Thymus (tissue), 11 donors: ENCODE measurements at regions not wholly inside any gene's neighbourhood (a gene's known extent, or its start where the extent isn't known, plus 50 kb on each side); places are given as distances from the start of the nearest gene placed in this dataset.

Experiments
- DNase-seq, 9 donors: peaks; one replicate each; pipeline ENCODE4 v3.0.0-alpha.2; 2013; ENCODE audit warnings: low spot score in 9 of 9, low read depth in 6 of 9, missing footprints in 1 of 9
- H3K27ac ChIP-seq, 2 donors: one replicate each; pipeline ENCODE4 v1.5.1; 2013; ENCODE audit warnings: control low read depth in 1 of 2, low read depth in 1 of 2, low read length in 1 of 2, mild to moderate bottlenecking in 1 of 2, moderate library complexity in 1 of 2
- H3K27me3 ChIP-seq, 2 donors: one replicate each; pipeline ENCODE4 v1.5.1; 2013; ENCODE audit warnings: low read length in 1 of 2; ENCODE audit not compliant: control insufficient read depth in 2 of 2, insufficient read depth in 1 of 2
- H3K36me3 ChIP-seq, 2 donors: one replicate each; pipeline ENCODE4 v1.5.1; 2013; ENCODE audit warnings: low read length in 1 of 2, mild to moderate bottlenecking in 1 of 2, moderate library complexity in 1 of 2; ENCODE audit not compliant: control insufficient read depth in 2 of 2, insufficient read depth in 2 of 2
- H3K4me1 ChIP-seq, 2 donors: one replicate each; pipeline ENCODE4 v1.5.1; 2013; ENCODE audit warnings: low read length in 2 of 2; ENCODE audit not compliant: control insufficient read depth in 2 of 2, insufficient read depth in 2 of 2
- H3K4me3 ChIP-seq, 2 donors: one replicate each; pipeline ENCODE4 v1.5.1; 2013; ENCODE audit warnings: low read length in 2 of 2, control low read depth in 1 of 2, mild to moderate bottlenecking in 1 of 2
- H3K9me3 ChIP-seq, 2 donors: one replicate each; pipeline ENCODE4 v1.5.1; 2013; ENCODE audit warnings: low read length in 1 of 2, mild to moderate bottlenecking in 1 of 2; ENCODE audit not compliant: control insufficient read depth in 2 of 2, insufficient read depth in 1 of 2
- WGBS: extraction: QIAGEN DNeasy Blood & Tissue Kit; methylation state at CpG from one replicate; pipeline ENCODE4 v1.1.7; 2013; 5-methylcytosine and 5-hydroxymethylcytosine counted together
- donor health status: healthy.

DNA sequence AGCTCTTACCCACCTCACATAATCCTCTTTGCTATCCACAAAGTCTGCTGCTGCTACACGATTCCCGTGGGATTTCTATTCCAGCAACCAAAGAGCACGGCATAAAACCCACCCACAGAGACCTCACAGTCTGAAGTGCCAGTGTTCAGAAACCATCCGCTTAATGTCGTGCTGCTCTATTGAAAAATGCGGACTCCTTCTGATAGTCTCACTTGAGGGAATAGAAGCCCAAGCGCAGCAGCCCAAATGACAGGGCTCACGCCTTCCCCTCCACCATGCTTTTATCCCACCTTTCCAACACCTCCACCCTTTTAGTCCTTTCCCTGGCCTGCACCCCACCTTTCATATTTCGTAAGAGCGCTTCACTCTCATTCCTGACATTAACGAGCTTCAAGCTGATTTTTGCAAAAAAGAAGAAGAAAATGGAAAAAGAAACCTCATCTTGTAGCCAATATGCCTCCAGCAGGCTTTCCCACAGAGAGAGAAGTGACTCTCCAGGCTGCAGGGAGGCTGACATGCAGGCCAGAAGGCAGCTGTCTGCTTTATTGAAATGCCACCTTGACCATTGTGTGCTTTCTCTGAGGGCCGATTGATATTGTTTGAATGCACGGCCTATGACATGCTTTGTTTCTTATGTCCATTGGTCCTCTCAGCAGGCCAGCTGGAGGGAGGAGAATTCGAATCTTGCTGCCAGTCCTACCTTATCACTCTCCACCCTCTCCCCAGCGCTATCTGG lies 70.6 kb upstream of the PCSK1 start:
- DNase-seq = no peak
- no peaks in the 10 kb centered on the region for H3K27me3 ChIP-seq
- H3K36me3 ChIP-seq = no peaks in the 10 kb centered on the region
- no peaks in the 10 kb centered on the region for H3K9me3 ChIP-seq
- no peak overlapping the region for H3K4me3 ChIP-seq
- WGBS = 91% methylated on average over 15 of the region's 15 CpGs
- H3K27ac ChIP-seq = no peak overlapping the region
- no peaks in the 10 kb centered on the region for H3K4me1 ChIP-seq

DNA sequence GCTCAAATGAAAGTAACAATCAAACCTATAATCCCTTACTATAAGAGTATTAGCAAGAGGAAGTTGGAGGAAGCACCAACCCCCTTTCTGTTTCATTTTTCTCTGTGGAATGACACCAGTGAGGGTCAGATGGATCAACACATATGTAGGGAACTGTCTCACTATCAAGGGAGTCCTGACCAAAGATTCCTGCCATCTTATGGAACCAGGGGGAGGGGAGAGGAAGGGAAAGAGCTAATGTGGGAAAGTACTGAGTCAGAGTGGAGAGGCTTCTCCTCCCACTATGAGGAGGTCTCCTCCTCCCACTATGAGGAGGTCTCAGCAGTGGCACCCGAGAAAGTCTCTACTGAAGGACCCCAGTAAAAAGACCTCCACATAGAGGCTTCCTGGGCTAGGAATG lies 73.3 kb upstream of the PCSK1 start:
- Histone ChIP-seq H3K27me3 (no peaks in the 10 kb centered on the region), H3K27ac (no peak overlapping the region), H3K4me3 (no peak overlapping the region), H3K36me3 (no peaks in the 10 kb centered on the region), H3K9me3 (no peaks in the 10 kb centered on the region), H3K4me1 (no peaks in the 10 kb centered on the region)
- DNase-seq = no peak
- WGBS = 45% methylated on average over 1 of the region's 1 CpG

DNA sequence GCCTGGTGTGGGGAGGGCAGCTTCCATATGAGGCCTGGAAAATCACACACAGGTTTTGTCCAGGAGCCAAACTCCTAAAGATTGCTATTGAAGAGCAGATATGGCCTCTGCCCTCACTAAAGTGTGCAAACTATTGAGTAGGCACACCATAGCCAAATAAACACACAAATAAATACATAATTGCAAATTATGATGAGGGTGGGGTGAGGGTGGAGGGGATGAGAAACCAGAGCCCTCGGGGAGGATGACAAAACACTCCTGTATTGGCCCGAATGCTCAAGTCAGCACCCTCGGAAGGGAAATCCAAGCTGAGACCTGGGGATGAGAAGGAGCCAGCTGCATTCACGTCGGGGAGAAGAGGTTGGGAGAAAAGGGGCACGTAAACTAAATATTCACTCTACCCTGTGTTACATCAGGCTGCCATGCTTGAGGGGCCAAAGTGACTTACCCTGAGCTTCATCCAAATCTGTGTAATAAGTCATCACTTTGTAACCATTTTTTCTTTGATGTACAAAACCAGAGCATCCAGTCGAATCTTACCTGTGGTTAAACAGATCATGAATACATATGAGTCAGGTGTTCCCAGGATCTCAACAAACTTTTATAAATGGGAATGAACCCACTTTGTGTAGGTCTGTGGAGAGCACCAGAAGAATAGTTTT lies 73.9 kb upstream of the PCSK1 start:
- Histone ChIP-seq H3K27ac (no peak overlapping the region), H3K4me1 (no peaks in the 10 kb centered on the region), H3K36me3 (no peaks in the 10 kb centered on the region), H3K4me3 (no peak overlapping the region), H3K27me3 (no peaks in the 10 kb centered on the region), H3K9me3 (no peaks in the 10 kb centered on the region)
- DNase-seq = no peak
- WGBS = 84% methylated on average over 7 of the region's 7 CpGs

DNA sequence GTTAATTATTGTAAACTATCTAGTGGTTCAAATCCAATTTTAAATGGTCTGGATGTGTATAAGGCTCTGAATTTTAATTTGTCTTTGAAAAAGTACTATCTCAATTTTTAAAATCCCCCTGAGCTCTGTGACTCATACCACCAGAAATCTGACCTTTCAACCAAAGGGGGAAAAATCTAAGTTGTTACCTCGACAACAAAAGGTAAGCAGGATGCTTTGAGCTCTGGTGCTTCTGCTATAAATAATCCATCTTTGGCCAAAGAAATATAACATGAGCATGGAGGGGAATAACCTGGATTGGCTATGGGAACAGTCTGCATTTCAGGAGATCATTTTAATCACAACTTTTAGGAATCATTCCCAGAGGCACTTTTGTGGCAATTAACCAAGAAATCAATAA lies 76.3 kb upstream of the PCSK1 start:
- no peaks in the 10 kb centered on the region for H3K9me3 ChIP-seq
- DNase-seq = no peak
- H3K4me3 ChIP-seq = no peak overlapping the region
- H3K4me1 ChIP-seq = no peaks in the 10 kb centered on the region
- H3K27me3 ChIP-seq = no peaks in the 10 kb centered on the region
- WGBS = 1% methylated on average over 1 of the region's 1 CpG
- H3K36me3 ChIP-seq = no peaks in the 10 kb centered on the region
- no peak overlapping the region for H3K27ac ChIP-seq

DNA sequence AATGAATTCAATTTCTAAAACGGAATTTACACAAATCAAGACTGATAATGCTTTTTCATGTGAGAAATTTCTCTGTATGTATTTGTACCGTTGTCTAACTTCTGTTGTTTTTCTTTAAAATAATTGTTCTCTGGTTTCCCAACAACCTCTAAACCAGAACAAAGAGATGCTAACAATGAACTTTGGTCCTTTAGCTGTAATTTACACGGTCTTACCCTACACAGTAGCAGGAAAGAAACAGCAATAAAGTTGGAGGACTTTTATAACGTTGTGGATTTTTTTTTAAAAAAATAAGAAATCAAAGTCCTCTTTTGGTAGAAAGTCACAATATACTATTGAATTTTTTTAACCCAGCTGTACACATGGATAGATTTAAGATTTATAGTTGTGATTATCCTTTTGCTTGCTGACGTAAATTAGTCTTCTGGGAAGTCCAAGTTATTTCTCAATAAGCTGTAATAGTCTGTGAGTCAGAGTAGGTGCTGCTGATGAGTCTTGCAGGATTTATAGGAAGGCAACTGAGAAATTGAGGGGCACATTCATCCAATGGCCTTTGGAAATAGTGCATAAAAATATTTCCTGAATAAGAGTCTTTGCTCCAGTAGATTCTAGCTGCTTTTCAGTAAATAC lies 76.8 kb upstream of the PCSK1 start:
- Histone ChIP-seq H3K9me3 (no peaks in the 10 kb centered on the region), H3K4me1 (no peaks in the 10 kb centered on the region), H3K4me3 (no peak overlapping the region), H3K27me3 (no peaks in the 10 kb centered on the region), H3K36me3 (no peaks in the 10 kb centered on the region), H3K27ac (no peak overlapping the region)
- 61% methylated on average over 5 of the region's 5 CpGs for WGBS
- no peak for DNase-seq

DNA sequence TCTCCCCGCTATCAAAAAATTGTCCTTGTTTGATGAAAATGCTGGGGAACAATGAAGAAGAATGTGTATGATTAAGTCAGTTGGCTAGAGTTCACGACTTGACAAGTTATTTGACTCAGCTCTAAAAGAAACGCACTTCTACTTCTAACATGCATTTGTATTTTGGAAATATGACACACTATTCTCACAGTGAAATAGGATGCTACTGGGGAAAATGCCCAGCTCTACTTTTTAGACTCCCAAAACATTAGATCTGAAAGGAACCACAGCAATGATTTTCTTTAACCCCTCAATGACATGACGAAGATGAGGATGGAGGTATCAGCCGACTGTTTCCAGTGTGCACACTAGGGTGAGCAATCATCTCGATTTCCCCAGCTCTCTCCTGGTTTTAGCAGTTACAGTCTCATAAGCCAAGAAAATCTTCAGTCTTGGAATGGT lies 83.6 kb upstream of the PCSK1 start:
- no peak overlapping the region for H3K4me3 ChIP-seq
- no peaks in the 10 kb centered on the region for H3K4me1 ChIP-seq
- H3K36me3 ChIP-seq = no peaks in the 10 kb centered on the region
- WGBS = 91% methylated on average over 6 of the region's 6 CpGs
- no peak overlapping the region for H3K27ac ChIP-seq
- no peak for DNase-seq
- H3K9me3 ChIP-seq = no peaks in the 10 kb centered on the region
- no peaks in the 10 kb centered on the region for H3K27me3 ChIP-seq

DNA sequence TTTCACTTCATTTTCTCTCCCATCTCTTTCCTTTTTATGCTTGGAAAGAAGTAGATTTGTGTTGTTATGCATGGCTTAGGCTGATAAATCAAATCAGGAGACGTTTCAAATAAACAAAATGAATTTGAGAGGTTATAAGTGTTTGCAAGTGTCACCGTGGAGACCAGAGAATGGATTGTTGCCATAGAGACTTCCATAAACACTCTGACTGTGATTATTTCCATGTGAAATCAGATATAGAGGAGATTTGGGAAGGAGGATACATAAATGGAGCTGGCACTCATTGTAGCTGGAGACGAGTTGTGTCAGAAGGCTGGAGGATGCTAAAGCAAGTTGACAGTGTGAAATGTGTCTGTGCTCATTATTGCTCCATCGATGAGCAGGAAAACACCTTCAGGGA lies 84.2 kb upstream of the PCSK1 start:
- Histone ChIP-seq H3K4me1 (no peaks in the 10 kb centered on the region), H3K27ac (no peak overlapping the region), H3K4me3 (no peak overlapping the region), H3K36me3 (no peaks in the 10 kb centered on the region), H3K27me3 (no peaks in the 10 kb centered on the region), H3K9me3 (no peaks in the 10 kb centered on the region)
- DNase-seq = no peak
- 81% methylated on average over 4 of the region's 4 CpGs for WGBS

DNA sequence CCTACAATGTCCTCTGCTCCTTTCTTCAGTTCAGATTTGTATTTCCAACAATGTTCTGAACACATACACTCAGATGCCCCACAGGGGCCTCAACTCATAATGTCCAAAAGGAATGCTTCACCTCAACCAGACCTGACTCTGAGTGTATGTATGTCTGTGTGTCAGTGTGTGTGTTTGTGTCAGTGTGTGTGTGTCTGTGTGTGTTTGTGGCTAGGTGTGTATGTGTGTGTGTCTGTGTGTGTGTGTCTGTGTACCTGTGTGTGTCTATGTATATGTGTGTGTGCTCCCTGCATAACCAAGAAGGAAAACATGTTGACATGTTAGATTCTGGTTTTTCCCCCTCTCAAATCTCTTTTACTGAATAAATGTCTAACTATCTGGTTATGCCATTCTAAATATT lies 87.3 kb upstream of the PCSK1 start:
- Histone ChIP-seq H3K9me3 (no peaks in the 10 kb centered on the region), H3K36me3 (no peaks in the 10 kb centered on the region), H3K4me3 (no peak overlapping the region), H3K27me3 (no peaks in the 10 kb centered on the region), H3K27ac (no peak overlapping the region), H3K4me1 (no peaks in the 10 kb centered on the region)
- DNase-seq = no peak

DNA sequence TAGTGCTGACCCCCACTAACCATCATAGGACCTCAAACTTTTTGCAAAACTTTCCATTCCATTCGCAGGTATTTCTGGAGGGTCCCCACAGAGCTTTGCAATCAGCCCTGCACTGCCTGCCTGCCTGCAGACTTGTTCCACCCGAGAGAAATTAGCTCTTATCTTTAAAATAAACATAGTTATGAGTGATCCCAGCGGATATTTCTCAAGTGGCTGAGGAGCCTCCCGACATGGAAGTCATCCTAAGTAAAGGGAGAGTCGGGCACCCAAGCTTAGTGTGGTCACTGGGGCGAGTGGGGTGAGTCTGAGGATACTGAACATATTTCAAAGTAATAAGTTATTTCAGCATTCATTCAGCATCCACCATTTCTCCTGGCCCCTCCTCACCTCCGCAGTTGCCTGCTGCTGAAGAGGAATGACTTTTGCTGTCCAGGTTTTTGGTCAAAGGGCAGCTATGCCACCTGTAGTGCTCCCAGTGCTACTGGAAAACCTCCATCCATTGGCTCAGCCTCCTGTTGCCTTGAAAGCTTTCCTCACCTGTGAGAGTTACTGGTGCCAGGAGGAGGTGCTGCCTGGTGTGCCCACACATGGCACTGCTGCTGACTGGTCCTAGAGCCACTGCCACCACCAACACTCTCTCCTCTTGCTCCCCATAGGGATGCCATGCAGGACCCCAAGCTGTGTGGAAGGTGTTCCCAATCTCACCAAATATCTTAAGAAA lies 89.7 kb upstream of the PCSK1 start:
- Histone ChIP-seq H3K4me1 (no peaks in the 10 kb centered on the region), H3K9me3 (no peaks in the 10 kb centered on the region), H3K4me3 (no peak overlapping the region), H3K27ac (no peak overlapping the region), H3K36me3 (no peaks in the 10 kb centered on the region), H3K27me3 (no peaks in the 10 kb centered on the region)
- 90% methylated on average over 7 of the region's 7 CpGs for WGBS
- DNase-seq = no peak
